ENCODE measurements at regions not wholly inside any gene's neighbourhood (a gene's known extent, or its start where the extent isn't known, plus 50 kb on each side); places are given as distances from the start of the nearest gene placed in this dataset.

DNA sequence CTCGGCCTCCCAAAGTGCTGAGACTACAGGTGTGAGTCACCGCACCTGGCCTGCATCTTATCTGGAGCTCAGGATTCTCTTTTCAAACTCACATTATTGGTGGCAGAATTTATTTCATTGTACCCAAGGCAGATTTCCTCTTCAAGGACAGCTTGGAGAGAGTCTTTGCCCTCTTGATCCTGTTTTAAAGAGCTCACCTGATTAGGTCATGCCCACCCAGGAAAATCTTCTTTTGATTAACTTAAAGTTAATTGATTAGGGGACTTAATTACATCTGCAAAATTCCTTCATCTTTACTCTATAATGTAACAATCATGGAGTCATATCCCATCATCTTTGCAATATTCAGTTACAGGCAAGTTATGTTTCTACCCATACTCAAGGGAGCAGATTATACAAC lies 346.4 kb downstream of the EPHA4 start:
- Histone ChIP-seq H3F3A (ENCODE audit: insufficient read depth, low read length) (no peaks in the 10 kb centered on the region), H3K9ac (ENCODE audit: low read length) (no peak overlapping the region), H3K27ac (ENCODE audit: low read depth, low read length, poor library complexity, severe bottlenecking) (no peak overlapping the region), H4K20me1 (ENCODE audit: insufficient read depth, low read length) (no peaks in the 10 kb centered on the region), H3K4me3 (ENCODE audit: low read depth, low read length, poor library complexity, severe bottlenecking) (no peak overlapping the region), H3K4me2 (ENCODE audit: low read length) (no peak overlapping the region), H3K36me3 (ENCODE audit: insufficient read depth, low read length) (no peaks in the 10 kb centered on the region), H3K9me2 (ENCODE audit: low read depth, low read length) (no peaks in the 10 kb centered on the region), H2AFZ (ENCODE audit: low read length) (no peak overlapping the region), H3K9me3 (ENCODE audit: low read length) (no peaks in the 10 kb centered on the region), H3K4me1 (ENCODE audit: insufficient read depth, low read length, severe bottlenecking) (no peaks in the 10 kb centered on the region), H3K27me3 (ENCODE audit: insufficient read depth, low read length) (no peaks in the 10 kb centered on the region), H3K79me2 (ENCODE audit: insufficient read depth, low read length) (no peaks in the 10 kb centered on the region)
- TF ChIP-seq, protein P1, sequence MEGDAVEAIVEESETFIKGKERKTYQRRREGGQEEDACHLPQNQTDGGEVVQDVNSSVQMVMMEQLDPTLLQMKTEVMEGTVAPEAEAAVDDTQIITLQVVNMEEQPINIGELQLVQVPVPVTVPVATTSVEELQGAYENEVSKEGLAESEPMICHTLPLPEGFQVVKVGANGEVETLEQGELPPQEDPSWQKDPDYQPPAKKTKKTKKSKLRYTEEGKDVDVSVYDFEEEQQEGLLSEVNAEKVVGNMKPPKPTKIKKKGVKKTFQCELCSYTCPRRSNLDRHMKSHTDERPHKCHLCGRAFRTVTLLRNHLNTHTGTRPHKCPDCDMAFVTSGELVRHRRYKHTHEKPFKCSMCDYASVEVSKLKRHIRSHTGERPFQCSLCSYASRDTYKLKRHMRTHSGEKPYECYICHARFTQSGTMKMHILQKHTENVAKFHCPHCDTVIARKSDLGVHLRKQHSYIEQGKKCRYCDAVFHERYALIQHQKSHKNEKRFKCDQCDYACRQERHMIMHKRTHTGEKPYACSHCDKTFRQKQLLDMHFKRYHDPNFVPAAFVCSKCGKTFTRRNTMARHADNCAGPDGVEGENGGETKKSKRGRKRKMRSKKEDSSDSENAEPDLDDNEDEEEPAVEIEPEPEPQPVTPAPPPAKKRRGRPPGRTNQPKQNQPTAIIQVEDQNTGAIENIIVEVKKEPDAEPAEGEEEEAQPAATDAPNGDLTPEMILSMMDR (IDR thresholded peaks at IDR 0.05; ENCODE audit: low read length) = no peak
- TF ChIP-seq EZH2 (IDR thresholded peaks at IDR 0.05; ENCODE audit: borderline replicate concordance, low read length) = no peak

DNA sequence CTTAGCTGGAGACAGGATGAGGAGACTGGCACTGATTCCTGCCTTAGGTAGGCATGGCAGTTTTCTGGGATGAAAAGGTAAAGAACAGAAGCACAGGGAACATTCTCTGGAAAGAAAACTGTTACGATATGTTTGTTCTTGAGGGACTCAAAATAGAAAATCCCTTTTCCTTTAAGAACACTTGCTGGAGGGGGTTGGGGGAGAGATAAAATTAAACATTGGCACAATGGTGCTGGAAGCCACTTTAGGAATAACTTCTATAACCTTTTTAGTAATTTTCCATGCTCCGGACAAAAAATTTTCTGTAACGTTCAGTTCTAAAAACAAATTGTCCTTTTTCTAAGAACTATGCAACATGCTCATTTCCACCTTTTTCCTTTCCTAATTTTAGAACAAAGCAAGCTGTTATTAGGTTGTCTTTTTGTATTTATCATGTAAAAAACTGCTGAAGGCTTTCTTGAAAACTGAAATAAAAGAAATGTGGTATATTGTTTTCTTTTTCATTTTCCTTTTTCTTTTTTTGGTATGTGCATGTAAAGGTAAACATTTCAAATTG lies 343.8 kb downstream of the EPHA4 start:
- Histone ChIP-seq H3K4me1 (ENCODE audit: insufficient read depth, low read length, severe bottlenecking) (no peaks in the 10 kb centered on the region), H2AFZ (ENCODE audit: low read length) (no peak overlapping the region), H3K4me2 (ENCODE audit: low read length) (no peak overlapping the region), H3K9me3 (ENCODE audit: low read length) (no peaks in the 10 kb centered on the region), H3K36me3 (ENCODE audit: insufficient read depth, low read length) (no peaks in the 10 kb centered on the region), H3K27ac (ENCODE audit: low read depth, low read length, poor library complexity, severe bottlenecking) (no peak overlapping the region), H3K27me3 (ENCODE audit: insufficient read depth, low read length) (no peaks in the 10 kb centered on the region), H3F3A (ENCODE audit: insufficient read depth, low read length) (no peaks in the 10 kb centered on the region), H3K9me2 (ENCODE audit: low read depth, low read length) (no peaks in the 10 kb centered on the region), H4K20me1 (ENCODE audit: insufficient read depth, low read length) (no peaks in the 10 kb centered on the region), H3K9ac (ENCODE audit: low read length) (no peak overlapping the region), H3K4me3 (ENCODE audit: low read depth, low read length, poor library complexity, severe bottlenecking) (no peak overlapping the region), H3K79me2 (ENCODE audit: insufficient read depth, low read length) (no peaks in the 10 kb centered on the region)
- TF ChIP-seq EZH2 (IDR thresholded peaks at IDR 0.05; ENCODE audit: borderline replicate concordance, low read length) = no peak
- TF ChIP-seq, protein P1 (IDR thresholded peaks at IDR 0.05; ENCODE audit: low read length) = no peak

DNA sequence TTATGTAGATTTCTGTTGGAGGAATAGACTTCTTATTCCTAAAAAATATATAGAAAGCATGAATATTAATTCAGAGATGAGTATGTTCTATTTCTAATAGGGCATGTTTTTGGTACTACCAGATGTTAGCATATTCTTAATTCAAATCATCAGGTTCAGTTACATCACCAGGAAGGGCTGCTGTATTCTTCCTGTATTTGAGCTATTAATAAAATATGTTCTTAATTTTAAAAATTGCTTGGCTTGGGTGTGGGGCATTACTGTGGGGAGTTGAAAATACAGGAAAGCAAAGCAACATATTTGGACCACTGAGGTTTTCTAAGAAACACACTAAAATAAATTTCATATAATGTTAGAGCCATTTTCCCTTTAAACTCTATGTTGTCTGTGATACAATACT lies 343.0 kb downstream of the EPHA4 start:
- Histone ChIP-seq H3K9me3 (ENCODE audit: low read length) (no peaks in the 10 kb centered on the region), H3K4me3 (ENCODE audit: low read depth, low read length, poor library complexity, severe bottlenecking) (no peak overlapping the region), H4K20me1 (ENCODE audit: insufficient read depth, low read length) (no peaks in the 10 kb centered on the region), H3K9me2 (ENCODE audit: low read depth, low read length) (no peaks in the 10 kb centered on the region), H2AFZ (ENCODE audit: low read length) (no peak overlapping the region), H3K9ac (ENCODE audit: low read length) (no peak overlapping the region), H3K4me1 (ENCODE audit: insufficient read depth, low read length, severe bottlenecking) (no peaks in the 10 kb centered on the region), H3K4me2 (ENCODE audit: low read length) (no peak overlapping the region), H3F3A (ENCODE audit: insufficient read depth, low read length) (no peaks in the 10 kb centered on the region), H3K27ac (ENCODE audit: low read depth, low read length, poor library complexity, severe bottlenecking) (no peak overlapping the region), H3K79me2 (ENCODE audit: insufficient read depth, low read length) (no peaks in the 10 kb centered on the region), H3K36me3 (ENCODE audit: insufficient read depth, low read length) (no peaks in the 10 kb centered on the region), H3K27me3 (ENCODE audit: insufficient read depth, low read length) (no peaks in the 10 kb centered on the region)
- TF ChIP-seq EZH2 (IDR thresholded peaks at IDR 0.05; ENCODE audit: borderline replicate concordance, low read length) = no peak
- TF ChIP-seq, protein P1 (IDR thresholded peaks at IDR 0.05; ENCODE audit: low read length) = no peak

Measured in OCI-LY1 (cell line).